Liver (tissue), 3 donors: ENCODE measurements at regions not wholly inside any gene's neighbourhood (a gene's known extent, or its start where the extent isn't known, plus 50 kb on each side); places are given as distances from the start of the nearest gene placed in this dataset.

Experiments used
- GABPA ChIP-seq, 2 donors: IDR thresholded peaks in 1 of 2; conservative IDR thresholded peaks in 1 of 2; 2 replicates each; pipeline ENCODE4 v1.6.1; 2016; ENCODE audit warnings: antibody characterized with exemption in 2 of 2, mild to moderate bottlenecking in 1 of 2, moderate library complexity in 1 of 2
- JUND ChIP-seq, 2 donors: IDR thresholded peaks; 2 replicates each; pipeline ENCODE4 v1.6.1; 2016; ENCODE audit warnings: antibody characterized with exemption in 2 of 2
- MAX ChIP-seq: IDR thresholded peaks from 2 replicates; pipeline ENCODE4 v1.6.1; 2016; ENCODE audit warnings: antibody characterized with exemption
- RAD21 ChIP-seq, 2 donors: IDR thresholded peaks; 2 replicates each; pipeline ENCODE4 v1.6.1; 2016; ENCODE audit warnings: antibody characterized with exemption in 2 of 2, mild to moderate bottlenecking in 2 of 2
- RXRA ChIP-seq, 2 donors: IDR thresholded peaks; 2 replicates each; pipeline ENCODE4 v1.6.1; 2017 to 2018; ENCODE audit warnings: antibody characterized with exemption in 2 of 2, mild to moderate bottlenecking in 1 of 2
- SP1 ChIP-seq: IDR thresholded peaks from 2 replicates; pipeline ENCODE4 v1.6.1; 2018; ENCODE audit warnings: antibody characterized with exemption, mild to moderate bottlenecking
- TAF1 ChIP-seq: conservative IDR thresholded peaks from 2 replicates; pipeline ENCODE4 v1.6.1; 2016; ENCODE audit warnings: antibody characterized with exemption, mild to moderate bottlenecking
- YY1 ChIP-seq: IDR thresholded peaks from 2 replicates; pipeline ENCODE4 v1.6.1; 2016; ENCODE audit warnings: antibody characterized with exemption, mild to moderate bottlenecking
- TF ChIP-seq, protein P1 (sequence below): fragments of 150-350 bp; IDR thresholded peaks from 2 replicates; pipeline ENCODE4 v1.5.1; 2017; ENCODE audit warnings: improper control_type of control experiment, low read depth, low read length; ENCODE audit not compliant: missing input control
- TF ChIP-seq, protein P2 (sequence below): IDR thresholded peaks from 2 replicates; pipeline ENCODE4 v1.6.1; 2016; ENCODE audit warnings: antibody characterized with exemption, mild to moderate bottlenecking
- TF ChIP-seq, protein P3 (sequence below): IDR thresholded peaks from 2 replicates; pipeline ENCODE4 v1.6.1; 2016; ENCODE audit warnings: antibody characterized with exemption
- donor health status: healthy.
- donor health status: healthy.

DNA sequence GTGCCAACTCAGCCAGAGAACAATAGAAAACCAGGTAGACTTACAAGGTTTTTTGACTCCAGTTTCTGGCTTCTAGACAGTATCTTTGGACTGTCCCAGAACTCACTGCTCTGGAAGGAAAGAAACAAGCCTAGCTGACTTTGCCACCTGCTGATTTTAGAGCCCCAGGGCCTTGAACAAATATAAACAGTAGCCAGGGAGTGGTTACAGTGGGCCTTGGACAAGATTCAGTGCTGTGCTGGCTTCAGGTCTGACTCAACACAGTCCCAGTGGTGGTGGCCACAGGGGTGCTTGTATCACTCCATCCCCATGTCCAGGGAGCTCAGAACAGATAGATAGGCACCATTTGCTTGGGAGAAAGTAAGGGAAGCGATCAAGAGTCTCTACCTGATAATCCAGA is 694.1 kb upstream of the ADGRL3 start:
- TF ChIP-seq, protein P1, sequence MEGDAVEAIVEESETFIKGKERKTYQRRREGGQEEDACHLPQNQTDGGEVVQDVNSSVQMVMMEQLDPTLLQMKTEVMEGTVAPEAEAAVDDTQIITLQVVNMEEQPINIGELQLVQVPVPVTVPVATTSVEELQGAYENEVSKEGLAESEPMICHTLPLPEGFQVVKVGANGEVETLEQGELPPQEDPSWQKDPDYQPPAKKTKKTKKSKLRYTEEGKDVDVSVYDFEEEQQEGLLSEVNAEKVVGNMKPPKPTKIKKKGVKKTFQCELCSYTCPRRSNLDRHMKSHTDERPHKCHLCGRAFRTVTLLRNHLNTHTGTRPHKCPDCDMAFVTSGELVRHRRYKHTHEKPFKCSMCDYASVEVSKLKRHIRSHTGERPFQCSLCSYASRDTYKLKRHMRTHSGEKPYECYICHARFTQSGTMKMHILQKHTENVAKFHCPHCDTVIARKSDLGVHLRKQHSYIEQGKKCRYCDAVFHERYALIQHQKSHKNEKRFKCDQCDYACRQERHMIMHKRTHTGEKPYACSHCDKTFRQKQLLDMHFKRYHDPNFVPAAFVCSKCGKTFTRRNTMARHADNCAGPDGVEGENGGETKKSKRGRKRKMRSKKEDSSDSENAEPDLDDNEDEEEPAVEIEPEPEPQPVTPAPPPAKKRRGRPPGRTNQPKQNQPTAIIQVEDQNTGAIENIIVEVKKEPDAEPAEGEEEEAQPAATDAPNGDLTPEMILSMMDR, result no peak
- TF ChIP-seq RAD21 (IDR thresholded peaks at IDR 0.05) (no peak), JUND (IDR thresholded peaks at IDR 0.05) (no peak), MAX (no peak), GABPA (IDR thresholded peaks at IDR 0.05 in 1 of 2, conservative IDR thresholded peaks at IDR 0.05 in 1 of 2) (no peak), RXRA (IDR thresholded peaks at IDR 0.05) (no peak), SP1 (no peak), TAF1 (no peak), YY1 (no peak)
- TF ChIP-seq, protein P2, sequence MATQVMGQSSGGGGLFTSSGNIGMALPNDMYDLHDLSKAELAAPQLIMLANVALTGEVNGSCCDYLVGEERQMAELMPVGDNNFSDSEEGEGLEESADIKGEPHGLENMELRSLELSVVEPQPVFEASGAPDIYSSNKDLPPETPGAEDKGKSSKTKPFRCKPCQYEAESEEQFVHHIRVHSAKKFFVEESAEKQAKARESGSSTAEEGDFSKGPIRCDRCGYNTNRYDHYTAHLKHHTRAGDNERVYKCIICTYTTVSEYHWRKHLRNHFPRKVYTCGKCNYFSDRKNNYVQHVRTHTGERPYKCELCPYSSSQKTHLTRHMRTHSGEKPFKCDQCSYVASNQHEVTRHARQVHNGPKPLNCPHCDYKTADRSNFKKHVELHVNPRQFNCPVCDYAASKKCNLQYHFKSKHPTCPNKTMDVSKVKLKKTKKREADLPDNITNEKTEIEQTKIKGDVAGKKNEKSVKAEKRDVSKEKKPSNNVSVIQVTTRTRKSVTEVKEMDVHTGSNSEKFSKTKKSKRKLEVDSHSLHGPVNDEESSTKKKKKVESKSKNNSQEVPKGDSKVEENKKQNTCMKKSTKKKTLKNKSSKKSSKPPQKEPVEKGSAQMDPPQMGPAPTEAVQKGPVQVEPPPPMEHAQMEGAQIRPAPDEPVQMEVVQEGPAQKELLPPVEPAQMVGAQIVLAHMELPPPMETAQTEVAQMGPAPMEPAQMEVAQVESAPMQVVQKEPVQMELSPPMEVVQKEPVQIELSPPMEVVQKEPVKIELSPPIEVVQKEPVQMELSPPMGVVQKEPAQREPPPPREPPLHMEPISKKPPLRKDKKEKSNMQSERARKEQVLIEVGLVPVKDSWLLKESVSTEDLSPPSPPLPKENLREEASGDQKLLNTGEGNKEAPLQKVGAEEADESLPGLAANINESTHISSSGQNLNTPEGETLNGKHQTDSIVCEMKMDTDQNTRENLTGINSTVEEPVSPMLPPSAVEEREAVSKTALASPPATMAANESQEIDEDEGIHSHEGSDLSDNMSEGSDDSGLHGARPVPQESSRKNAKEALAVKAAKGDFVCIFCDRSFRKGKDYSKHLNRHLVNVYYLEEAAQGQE, result no peak
- TF ChIP-seq, protein P3, sequence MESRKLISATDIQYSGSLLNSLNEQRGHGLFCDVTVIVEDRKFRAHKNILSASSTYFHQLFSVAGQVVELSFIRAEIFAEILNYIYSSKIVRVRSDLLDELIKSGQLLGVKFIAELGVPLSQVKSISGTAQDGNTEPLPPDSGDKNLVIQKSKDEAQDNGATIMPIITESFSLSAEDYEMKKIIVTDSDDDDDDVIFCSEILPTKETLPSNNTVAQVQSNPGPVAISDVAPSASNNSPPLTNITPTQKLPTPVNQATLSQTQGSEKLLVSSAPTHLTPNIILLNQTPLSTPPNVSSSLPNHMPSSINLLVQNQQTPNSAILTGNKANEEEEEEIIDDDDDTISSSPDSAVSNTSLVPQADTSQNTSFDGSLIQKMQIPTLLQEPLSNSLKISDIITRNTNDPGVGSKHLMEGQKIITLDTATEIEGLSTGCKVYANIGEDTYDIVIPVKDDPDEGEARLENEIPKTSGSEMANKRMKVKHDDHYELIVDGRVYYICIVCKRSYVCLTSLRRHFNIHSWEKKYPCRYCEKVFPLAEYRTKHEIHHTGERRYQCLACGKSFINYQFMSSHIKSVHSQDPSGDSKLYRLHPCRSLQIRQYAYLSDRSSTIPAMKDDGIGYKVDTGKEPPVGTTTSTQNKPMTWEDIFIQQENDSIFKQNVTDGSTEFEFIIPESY, result no peak
